Umbilical cord (tissue), 1 donor: ENCODE measurements at regions not wholly inside any gene's neighbourhood (a gene's known extent, or its start where the extent isn't known, plus 50 kb on each side); places are given as distances from the start of the nearest gene placed in this dataset.
A peak's percentile ranks its signal among the peaks of the same experiment; 100 is the strongest.
"Not testable (repeated sequence)": the region's sequence is repeated elsewhere in the genome, so short reads cannot be mapped to it uniquely, and the experiment has no call there.

Experiments
- DNase-seq: peaks from one replicate; pipeline ENCODE4 v3.0.0-alpha.2; 2015; ENCODE audit warnings: low spot score

DNA sequence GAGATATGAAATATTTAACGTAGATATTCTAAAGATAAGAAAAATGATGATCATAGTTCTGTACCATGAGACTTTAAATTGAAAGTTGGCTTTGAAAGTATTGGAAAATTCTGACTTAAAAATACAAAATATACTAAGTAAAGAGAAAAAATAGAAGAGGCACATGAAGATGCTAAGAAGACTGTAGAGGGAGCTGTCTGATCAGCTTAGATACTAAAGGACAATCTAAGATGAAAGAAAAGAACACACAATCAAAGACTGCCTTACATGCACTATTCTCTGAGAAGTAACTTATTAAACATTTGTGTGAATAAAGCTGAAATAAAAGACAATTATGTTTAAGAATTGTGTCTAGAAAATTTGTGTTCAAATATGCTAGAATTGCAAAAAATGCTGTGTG lies 55.1 kb downstream of the RBMXL2 start:
- DNase-seq = peak; percentile 72

DNA sequence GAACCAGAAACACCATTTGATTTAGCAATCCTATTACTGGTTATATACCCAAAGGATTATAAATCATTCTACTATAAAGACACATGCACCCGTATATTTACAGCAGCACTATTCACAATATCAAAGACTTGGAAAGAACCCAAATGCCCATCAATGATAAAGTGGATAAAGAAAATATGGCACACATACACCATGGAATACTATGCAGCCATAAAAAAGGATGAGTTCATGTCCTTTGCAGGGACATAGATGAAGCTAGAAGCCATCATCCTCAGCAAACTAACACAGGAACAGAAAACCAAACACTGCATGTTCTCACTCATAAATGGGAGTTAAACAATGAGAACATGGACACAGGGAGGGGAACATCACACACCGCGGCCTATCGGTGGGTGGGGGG lies 61.3 kb downstream of the RBMXL2 start:
- not testable (repeated sequence) for DNase-seq

DNA sequence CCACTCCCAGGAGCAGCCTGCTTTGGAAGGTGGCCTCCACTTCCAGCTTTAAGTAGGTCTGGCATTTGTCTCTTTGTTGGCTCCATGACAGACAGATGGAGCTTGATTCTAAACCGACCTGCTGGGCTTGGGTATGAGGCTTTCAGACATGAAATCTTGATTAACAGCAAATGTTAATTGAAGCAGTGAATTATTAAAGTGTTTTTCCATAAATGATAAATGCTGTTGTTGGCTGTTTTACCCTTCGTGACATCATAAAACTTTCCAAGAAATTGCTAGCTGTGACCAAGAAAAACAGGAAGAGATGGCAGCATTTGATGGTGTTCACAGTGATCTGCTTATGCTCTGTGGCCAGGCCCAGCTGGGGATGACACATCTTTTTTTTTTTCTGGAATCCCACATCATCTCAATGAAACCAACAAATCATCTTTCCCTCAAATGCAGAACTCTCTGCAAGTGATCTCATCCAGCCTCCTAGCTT lies 66.1 kb downstream of the RBMXL2 start:
- DNase-seq = peak; percentile 77

DNA sequence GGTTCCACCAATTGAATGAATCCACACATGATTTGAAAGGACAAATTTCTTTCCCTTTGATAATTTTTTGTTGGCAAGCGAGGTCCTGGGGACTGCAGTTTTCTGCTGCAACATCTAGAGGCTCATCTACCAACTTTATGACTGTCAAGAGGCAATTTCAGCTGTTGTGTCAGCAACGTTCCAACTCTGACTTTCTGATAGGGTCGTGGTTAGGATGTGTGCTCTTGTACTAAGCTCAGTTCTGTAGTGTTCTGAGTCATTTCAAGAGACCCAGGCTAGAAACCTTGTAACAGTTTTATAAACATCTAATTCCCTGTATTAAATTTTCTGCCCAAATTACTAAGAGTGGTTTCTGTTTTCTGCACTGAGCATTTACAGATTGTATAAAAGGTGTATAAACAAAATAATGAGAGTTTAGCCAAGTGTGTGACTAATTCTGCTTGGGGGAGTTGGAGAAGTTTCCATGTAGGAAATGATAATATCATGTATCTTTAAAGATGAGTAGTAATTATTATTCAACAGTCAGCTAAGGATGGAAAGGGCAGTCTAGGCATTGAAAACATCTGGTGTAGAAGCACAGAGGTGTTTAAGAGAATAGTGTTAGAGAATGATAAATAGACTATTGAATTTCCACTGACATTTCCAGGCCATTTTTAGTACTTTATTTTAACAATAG lies 72.2 kb downstream of the RBMXL2 start:
- DNase-seq = no peak

DNA sequence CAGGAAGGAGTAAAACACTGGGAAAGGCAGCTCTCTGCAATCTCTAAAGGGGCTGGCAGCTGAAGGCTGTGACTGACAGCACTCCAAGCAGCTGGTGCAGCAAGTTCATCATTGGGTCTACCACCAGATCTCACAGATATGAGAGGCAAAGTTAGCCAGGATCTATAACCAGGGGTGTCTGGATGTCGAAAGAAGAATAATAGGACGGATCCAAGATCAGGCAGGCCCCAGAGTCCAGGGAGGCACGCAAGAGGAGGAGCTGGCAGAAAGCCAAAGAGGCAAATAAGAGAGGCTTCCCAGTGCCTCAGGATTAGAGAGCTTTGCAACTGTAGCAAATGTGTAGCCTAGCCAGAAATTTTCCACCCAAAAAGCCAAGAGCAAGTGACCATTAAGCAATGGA lies 77.1 kb downstream of the RBMXL2 start:
- DNase-seq = peak; percentile 43

DNA sequence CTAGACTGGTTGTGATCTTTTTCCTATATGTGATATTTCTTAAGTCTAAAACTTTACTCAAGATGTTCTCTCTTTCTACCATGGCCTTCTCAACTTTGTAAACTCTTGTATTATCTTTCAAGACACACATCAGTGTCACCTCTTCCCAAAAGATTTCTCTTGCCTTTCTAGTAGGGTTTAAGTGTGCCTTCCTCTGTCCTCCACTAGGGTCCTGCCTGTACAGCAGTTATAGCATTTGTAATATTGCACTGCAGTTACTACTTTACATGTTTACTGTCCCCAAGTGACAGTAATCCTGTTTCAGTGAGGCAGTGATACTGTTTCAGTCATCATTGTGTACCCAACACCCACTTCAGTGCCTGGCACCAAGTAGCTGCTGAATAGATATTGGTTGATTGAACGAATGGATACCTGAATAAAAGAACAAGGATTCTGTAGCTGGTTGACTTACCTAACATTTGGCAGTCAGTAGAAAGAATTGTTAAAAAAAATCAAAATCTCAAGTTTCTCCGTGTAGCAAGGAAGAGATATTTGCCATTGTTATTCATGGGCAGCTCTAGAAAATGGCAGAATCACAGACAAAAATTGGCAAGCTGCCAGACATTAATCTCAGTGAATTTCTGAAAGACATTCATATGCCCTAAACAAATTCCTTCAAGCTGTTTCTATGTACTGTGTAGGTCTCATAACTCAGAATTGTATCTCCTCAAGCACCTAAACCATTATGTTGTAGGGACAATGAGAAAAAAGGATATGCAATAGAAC lies 79.4 kb downstream of the RBMXL2 start:
- DNase-seq = no peak

DNA sequence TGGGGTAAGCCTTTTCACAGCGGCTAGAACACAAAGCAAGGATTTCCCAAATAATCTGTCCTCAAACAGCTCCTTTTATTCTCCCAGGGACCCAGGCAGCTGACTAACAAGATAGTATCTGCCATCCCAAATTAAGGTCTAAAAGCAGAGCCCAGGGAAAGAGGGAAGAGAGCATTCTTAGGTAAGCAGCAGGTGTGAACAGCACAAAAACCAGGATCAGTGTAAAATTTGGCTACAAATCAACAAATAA lies 79.9 kb downstream of the RBMXL2 start:
- no peak for DNase-seq

DNA sequence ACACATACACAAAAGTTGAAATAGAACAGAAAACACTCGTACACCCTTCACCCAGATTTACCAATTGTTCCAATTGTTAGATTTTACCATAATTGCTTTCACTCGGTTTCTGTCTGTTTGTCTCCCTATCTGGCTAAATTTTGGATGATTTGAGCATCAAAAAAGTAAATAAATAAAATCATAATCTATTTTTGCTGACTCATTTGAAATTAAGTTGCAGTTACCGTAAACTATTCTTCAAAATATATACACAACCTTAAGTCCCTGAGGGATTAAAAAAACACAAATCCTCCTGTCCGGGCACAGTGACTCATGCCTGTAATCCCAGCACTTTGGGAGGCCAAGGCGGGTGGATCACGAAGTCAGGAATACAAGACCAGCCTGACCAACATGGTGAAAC lies 81.3 kb upstream of the SYT9 start:
- no peak for DNase-seq

DNA sequence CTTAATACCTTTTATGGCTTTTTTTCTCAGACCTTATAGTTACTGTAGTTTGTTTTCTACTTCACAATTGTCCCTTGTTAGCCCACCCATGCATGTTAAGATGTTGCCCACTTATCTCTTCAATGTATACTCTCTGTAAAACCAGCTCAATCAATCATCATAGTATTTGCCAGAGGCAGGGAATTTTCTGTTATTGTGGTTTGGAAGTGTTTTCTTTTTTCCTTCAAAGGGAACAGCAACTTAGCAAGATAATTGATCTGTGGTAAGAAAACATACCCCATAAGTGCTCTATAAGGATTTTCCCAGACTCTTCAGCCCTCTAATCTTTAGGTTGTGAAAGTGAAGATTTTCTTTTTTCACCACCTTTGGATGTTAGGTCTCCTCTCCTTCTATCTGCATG lies 76.7 kb upstream of the SYT9 start:
- DNase-seq = no peak

DNA sequence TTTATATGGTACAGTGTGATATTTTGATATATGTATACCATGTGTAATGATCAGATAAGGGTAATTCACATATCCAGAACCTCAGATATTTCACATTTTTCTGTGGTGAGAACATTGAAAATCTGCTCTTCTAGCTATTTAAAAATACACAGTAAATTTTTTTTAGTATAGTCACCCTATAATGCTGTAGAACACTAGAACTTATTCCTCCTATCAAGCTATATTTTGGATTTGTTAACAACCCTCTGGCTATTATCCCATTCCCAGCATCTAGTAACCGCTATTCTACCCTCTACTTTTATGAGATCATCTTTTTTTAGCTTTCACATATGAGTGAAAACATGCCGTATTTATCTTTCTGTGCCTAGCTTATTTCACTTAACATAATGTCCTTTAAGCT lies 65.5 kb upstream of the SYT9 start:
- peak; percentile 21 for DNase-seq

DNA sequence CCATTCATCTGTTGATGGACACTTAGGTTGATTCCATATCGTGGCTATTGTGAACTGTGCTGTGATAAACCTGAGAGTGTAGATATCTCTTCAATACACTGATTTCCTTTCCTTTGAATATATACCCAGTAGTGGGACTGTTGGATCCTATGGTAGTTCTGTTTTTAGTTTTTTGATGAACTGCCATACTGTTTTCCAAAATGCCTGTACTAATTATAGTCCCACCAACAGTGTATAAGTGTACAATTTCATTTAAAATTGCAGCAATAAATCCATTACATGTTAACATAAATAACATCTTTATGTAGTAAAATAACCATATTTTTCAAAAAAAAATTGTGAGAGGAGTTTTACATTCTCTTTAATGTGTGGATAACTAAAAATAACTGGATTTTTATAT lies 65.0 kb upstream of the SYT9 start:
- DNase-seq = no peak

DNA sequence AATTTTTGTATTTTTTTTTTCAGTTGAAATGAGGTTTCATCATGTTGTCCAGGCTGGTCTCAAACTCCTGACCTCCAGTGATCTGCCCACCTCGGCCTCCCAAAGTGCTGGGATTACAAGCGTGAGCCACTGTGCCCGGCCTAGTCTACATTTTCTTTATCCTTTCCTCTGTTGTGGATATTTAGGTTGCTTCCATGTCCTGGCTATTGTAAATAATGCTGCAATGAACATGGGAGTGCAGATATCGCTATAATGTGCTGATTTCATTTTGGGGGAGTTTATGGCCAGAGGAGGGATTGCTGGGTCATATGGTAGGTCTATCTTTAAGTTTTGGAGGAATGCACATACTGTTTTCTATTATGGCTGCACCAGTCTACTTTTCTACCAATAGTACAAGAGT lies 58.9 kb upstream of the SYT9 start:
- not testable (repeated sequence) for DNase-seq

DNA sequence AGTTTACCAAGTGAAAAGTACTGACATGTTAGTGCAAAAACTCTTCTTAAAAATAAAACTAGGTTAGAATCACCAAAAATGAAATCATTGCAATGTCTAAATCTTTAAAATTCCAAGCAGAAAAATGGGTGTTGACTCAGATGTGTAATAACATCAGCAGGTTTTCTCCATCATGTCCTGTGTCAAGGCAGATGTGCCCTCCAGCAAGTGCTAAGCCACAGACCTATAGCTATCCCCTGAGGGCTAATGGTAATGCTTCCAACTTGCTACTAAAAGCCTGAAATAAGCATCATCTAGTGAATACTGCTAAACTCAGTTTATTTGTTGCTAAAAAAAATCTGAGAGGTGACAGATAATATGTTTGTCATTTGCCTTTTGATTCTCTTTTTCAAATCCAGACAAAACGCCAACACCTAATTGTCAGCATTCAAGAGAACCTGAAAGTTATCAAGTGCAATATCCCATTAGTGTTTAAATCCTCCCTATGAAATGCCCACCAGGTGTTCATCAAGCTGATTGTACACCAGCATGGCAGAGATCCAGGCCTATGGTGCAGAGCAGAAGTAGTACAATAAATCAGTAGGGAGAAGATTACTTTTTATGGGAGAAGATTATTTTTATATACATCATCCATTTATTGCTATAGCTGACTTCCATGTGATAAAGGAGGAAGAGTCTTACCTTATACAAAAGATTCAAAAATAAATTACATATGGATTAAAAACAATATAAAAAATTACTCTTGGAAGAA lies 55.1 kb upstream of the SYT9 start:
- DNase-seq = no peak

DNA sequence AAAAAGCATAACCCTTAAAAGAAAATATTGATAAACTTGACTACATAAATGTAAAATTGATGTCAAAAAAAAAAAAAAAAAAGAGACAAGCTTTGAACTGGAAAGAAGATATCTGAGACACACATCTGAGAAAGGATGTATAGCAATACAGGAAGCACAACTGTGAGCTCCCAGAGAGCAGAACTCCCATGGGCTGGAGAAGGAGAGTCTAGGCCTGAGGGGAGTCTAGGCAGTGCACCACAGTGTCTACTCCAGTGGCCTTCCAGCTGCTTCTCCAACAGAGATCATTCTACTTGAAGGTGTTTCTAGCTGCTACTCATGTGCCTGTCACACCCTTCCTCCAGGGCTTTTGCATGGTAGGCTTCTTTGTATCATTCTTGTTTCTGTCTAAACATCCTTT lies 54.2 kb upstream of the SYT9 start:
- no peak for DNase-seq
